VCaP (cell line): ENCODE measurements at regions not wholly inside any gene's neighbourhood (a gene's known extent, or its start where the extent isn't known, plus 50 kb on each side); places are given as distances from the start of the nearest gene placed in this dataset.

Experiments
- H3K27ac ChIP-seq: fragments of 450-650 bp; 2 replicates; pipeline ENCODE4 v1.5.1; 2017
- TF ChIP-seq, protein P1 (sequence below): fragments of 450-650 bp; conservative IDR thresholded peaks from 2 replicates; pipeline ENCODE4 v1.5.1; 2017; ENCODE audit warnings: mild to moderate bottlenecking, moderate library complexity

DNA sequence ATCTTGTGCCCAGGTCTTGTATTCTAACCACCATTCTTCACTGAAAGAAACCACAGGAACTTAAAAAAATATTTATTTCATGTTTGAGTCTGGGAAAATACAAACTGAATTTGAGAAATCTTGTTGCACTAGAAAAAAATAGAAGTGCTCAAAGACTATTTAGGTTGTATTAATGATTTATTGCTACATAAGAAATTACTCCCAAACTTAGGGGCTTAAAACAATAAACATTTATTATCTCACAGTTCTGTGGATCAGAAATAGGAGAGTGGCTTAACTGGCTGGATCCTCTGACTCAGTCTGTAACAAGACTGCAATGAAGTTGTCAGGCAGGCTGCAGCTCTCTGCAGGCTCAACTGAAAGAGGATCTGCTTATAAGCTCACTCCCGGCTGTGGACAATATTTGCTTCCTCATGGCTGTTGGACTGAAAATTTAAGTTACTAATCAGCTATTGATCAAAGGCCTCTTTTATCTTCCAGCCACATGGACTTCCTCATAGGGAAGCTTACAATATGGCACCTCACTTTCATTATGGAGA lies 295.4 kb upstream of the FAM241A start:
- TF ChIP-seq, protein P1, sequence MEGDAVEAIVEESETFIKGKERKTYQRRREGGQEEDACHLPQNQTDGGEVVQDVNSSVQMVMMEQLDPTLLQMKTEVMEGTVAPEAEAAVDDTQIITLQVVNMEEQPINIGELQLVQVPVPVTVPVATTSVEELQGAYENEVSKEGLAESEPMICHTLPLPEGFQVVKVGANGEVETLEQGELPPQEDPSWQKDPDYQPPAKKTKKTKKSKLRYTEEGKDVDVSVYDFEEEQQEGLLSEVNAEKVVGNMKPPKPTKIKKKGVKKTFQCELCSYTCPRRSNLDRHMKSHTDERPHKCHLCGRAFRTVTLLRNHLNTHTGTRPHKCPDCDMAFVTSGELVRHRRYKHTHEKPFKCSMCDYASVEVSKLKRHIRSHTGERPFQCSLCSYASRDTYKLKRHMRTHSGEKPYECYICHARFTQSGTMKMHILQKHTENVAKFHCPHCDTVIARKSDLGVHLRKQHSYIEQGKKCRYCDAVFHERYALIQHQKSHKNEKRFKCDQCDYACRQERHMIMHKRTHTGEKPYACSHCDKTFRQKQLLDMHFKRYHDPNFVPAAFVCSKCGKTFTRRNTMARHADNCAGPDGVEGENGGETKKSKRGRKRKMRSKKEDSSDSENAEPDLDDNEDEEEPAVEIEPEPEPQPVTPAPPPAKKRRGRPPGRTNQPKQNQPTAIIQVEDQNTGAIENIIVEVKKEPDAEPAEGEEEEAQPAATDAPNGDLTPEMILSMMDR, result no peak
- no peak overlapping the region for H3K27ac ChIP-seq

DNA sequence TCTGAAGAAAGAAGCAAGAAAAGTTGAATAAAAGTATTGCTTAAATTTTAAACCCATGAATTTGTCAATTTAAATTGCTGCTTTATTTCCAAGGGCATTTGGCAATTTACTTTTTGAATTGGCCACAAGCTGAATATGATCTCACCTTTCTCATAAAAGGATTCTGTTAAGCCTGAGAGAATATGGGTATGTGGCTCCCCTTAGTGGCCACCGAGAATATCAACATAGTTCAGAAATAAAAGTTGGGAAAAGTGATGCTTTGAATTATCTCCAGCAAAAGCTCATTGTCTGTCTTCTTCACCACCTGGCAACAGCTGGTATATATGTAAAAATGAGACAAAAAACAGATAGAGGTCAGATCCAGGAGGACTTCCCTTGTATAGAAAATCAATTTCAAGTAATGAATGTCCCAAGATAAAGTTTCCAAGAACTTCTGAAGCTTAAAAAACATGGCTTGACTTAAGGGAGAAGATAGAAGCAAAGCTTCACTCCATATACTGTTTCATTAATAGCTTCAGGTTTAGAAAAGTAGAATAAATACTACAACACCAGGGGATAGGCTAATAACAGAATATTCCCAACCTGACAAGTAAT lies 290.7 kb upstream of the FAM241A start:
- no peak overlapping the region for H3K27ac ChIP-seq
- TF ChIP-seq, protein P1, result peak; percentile 84

GRCh38 chr4:111855308-111855707 lies 289.9 kb upstream of the FAM241A start:
- TF ChIP-seq, protein P1, result no peak
- H3K27ac ChIP-seq, result no peak overlapping the region

DNA sequence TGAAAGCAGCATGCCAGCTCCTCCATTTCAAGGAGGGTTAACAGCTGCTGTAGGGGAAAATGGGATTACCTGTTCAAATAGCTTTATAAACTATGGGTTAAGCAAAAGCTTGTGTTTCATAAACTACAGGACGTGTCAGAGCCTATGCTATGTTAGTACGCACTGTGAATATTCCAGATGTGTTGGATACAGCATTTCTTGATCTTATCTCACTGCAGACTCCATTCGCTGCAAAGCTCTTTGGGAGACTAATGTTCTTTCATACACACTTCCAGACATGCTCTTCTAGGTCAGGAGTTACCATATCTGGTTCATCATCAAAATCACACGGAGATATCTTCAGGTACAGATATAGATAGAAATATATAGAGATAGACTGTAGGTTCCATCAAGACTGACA lies 281.2 kb upstream of the FAM241A start:
- H3K27ac ChIP-seq, result no peak overlapping the region
- TF ChIP-seq, protein P1, result no peak

DNA sequence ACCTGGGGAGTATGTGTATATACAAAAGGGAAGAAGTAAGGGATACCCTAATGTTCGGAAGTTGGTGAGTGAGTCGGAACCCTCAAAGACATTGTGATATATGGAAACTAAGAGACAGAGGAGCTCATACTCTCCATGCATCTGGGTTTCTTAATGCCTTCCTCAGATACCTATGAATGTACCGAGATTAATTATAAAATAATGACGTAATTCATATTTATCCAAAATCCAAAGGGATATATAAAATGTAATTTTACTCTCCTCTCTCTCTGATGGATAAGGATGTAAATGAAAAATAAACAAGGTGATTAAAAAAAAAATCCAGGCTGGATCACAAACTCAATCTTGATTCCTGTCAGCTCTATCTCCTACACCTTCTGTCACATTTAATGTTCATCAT lies 275.9 kb upstream of the FAM241A start:
- TF ChIP-seq, protein P1, result no peak
- H3K27ac ChIP-seq, result no peak overlapping the region

DNA sequence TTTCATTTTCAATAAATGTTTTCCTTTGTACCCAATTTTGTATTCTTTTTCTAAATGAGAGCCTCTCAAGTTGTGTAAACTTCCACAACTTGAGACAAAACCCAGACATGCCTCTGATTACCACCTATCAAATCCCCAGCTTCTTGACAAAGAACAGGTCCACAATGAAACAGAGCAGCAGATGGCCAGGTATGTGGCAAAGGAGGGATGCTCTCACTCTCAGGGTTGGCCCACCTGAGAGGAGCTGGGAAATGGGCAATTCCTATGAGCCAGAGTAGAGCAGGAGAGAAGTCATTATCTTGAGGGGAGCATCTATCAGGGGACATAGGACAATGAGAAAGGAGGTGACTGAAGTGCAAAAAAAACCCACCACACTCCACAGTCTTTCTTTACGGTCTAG lies 273.5 kb upstream of the FAM241A start:
- TF ChIP-seq, protein P1, result no peak
- no peak overlapping the region for H3K27ac ChIP-seq

DNA sequence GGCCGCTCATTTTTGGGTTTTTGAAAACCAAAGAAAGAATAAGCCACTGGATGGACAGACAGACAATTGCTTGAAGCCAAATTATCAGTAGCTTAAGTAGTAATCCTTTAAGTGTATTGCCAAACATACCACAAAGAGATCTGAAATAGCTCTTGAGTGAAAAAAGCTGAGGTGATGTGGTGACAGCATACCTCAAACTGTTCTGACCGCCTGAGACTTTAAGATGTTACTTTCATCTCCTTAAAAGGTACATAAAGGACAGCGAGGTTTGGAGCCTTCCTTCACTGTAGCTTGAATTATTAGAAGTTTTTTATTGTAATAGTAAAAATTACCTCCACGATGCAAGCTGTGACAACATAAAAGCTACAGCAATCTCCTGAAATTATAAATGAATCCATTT lies 271.5 kb upstream of the FAM241A start:
- TF ChIP-seq, protein P1, result no peak
- H3K27ac ChIP-seq, result no peak overlapping the region
